Neural cell (in vitro differentiated cells): ENCODE measurements at regions not wholly inside any gene's neighbourhood (a gene's known extent, or its start where the extent isn't known, plus 50 kb on each side); places are given as distances from the start of the nearest gene placed in this dataset.

ENCODE experiments used
- CTCF ChIP-seq: fragments of 450-650 bp; IDR thresholded peaks from 2 replicates; pipeline ENCODE4 v1.5.1; 2014; ENCODE audit warnings: antibody characterized with exemption, mild to moderate bottlenecking, moderate library complexity; ENCODE audit not compliant: poor library complexity, severe bottlenecking
- EP300 ChIP-seq: fragments of 450-650 bp; conservative IDR thresholded peaks from 2 replicates; pipeline ENCODE4 v1.6.1; 2014; ENCODE audit warnings: antibody characterized with exemption, mild to moderate bottlenecking, moderate library complexity; ENCODE audit not compliant: poor library complexity, severe bottlenecking
- EZH2 ChIP-seq: fragments of 200-600, 300-800 bp; shearing (Covaris generic), sonication (generic); IDR thresholded peaks from 2 replicates; pipeline ENCODE4 v1.6.1; 2014; ENCODE audit warnings: antibody characterized with exemption, low read length, borderline replicate concordance, mild to moderate bottlenecking; ENCODE audit not compliant: insufficient read depth, poor library complexity, severe bottlenecking
- MXI1 ChIP-seq: fragments of 450-650 bp; conservative IDR thresholded peaks from 2 replicates; pipeline ENCODE4 v1.6.1; 2014; ENCODE audit warnings: antibody characterized with exemption, mild to moderate bottlenecking; ENCODE audit not compliant: poor library complexity, severe bottlenecking
- POLR2AphosphoS5 ChIP-seq: IDR thresholded peaks from 2 replicates; pipeline ENCODE4 v1.6.1; 2012
- RAD21 ChIP-seq: fragments of 450-650 bp; conservative IDR thresholded peaks from 2 replicates; pipeline ENCODE4 v1.6.1; 2014; ENCODE audit warnings: antibody characterized with exemption, mild to moderate bottlenecking, moderate library complexity
- REST ChIP-seq: IDR thresholded peaks from 2 replicates; pipeline ENCODE4 v1.6.1; 2012; ENCODE audit warnings: borderline replicate concordance
- SMC3 ChIP-seq: fragments of 450-650 bp; conservative IDR thresholded peaks from 2 replicates; pipeline ENCODE4 v1.6.1; 2014; ENCODE audit warnings: antibody characterized with exemption, mild to moderate bottlenecking, moderate library complexity; ENCODE audit not compliant: poor library complexity
- TAF1 ChIP-seq: IDR thresholded peaks from 2 replicates; pipeline ENCODE4 v1.6.1; 2012; ENCODE audit warnings: low read depth

- TF ChIP-seq POLR2AphosphoS5 (no peak), TAF1 (no peak), CTCF (no peak), EZH2 (no peak), EP300 (no peak), REST (no peak), SMC3 (no peak), RAD21 (no peak), MXI1 (no peak)
Measured at GRCh38 chr11:45343444-45343843, 57.3 kb upstream of the SYT13 start.
